Natural killer cell (primary cell): ENCODE measurements at regions not wholly inside any gene's neighbourhood (a gene's known extent, or its start where the extent isn't known, plus 50 kb on each side); places are given as distances from the start of the nearest gene placed in this dataset.
"Not testable (repeated sequence)": the region's sequence is repeated elsewhere in the genome, so short reads cannot be mapped to it uniquely, and the experiment has no call there.

Source experiments
- ATAC-seq, 3 donors: fragments of 150-1000 bp in 2 of 3; fragments of 200-7000 bp in 1 of 3; cut with Tn5 transposase; 1 replicate in 1 of 3; 2 replicates in 2 of 3; pipeline ENCODE4 v1.10.0; 2021; ENCODE audit warnings: mild to moderate bottlenecking in 2 of 3, moderate library complexity in 2 of 3
- DNase-seq, 2 donors: peaks; one replicate each; pipeline versions ENCODE4 v3.0.0 to v3.0.0-alpha.2; 2013 to 2021; ENCODE audit warnings: mixed read lengths in 1 of 2
- H3K27ac ChIP-seq: one replicate; pipeline ENCODE4 v1.5.1; 2013; ENCODE audit warnings: mild to moderate bottlenecking, low read length
- H3K27me3 ChIP-seq: one replicate; pipeline ENCODE4 v1.6.1; 2013; ENCODE audit warnings: low read length; ENCODE audit not compliant: control insufficient read depth, insufficient read depth
- H3K36me3 ChIP-seq: one replicate; pipeline ENCODE4 v1.6.1; 2013; ENCODE audit warnings: low read length; ENCODE audit not compliant: control insufficient read depth, insufficient read depth
- H3K4me1 ChIP-seq: one replicate; pipeline ENCODE4 v1.6.1; 2013; ENCODE audit warnings: low read length; ENCODE audit not compliant: control insufficient read depth, insufficient read depth
- H3K4me3 ChIP-seq: one replicate; pipeline ENCODE4 v1.5.1; 2013; ENCODE audit warnings: low read length
- H3K9me3 ChIP-seq: one replicate; pipeline ENCODE4 v1.6.1; 2013; ENCODE audit warnings: low read length; ENCODE audit not compliant: control insufficient read depth, insufficient read depth
- H3K27ac Mint-ChIP-seq, 2 donors: one replicate each; pipeline ENCODE4 v1.8.0; 2022; ENCODE audit warnings: mild to moderate bottlenecking in 2 of 2, mixed read lengths in 2 of 2, moderate library complexity in 1 of 2
- H3K27me3 Mint-ChIP-seq, 2 donors: one replicate each; pipeline ENCODE4 v1.8.0; 2022; ENCODE audit warnings: low read depth in 2 of 2, mixed read lengths in 2 of 2
- H3K36me3 Mint-ChIP-seq: one replicate; pipeline ENCODE4 v1.8.0; 2022; ENCODE audit warnings: mixed read lengths
- H3K4me1 Mint-ChIP-seq, 2 donors: one replicate each; pipeline ENCODE4 v1.8.0; 2022; ENCODE audit warnings: mixed read lengths in 2 of 2
- H3K4me3 Mint-ChIP-seq: one replicate; pipeline ENCODE4 v1.8.0; 2022; ENCODE audit warnings: mild to moderate bottlenecking, moderate library complexity, mixed read lengths
- H3K9me3 Mint-ChIP-seq, 2 donors: one replicate each; pipeline ENCODE4 v1.8.0; 2022; ENCODE audit warnings: mixed read lengths in 2 of 2
- WGBS: methylation state at CpG from one replicate; pipeline ENCODE4 v1.1.7; 2013; ENCODE audit warnings: missing lambda C conversion rate; ENCODE audit not compliant: insufficient coverage; 5-methylcytosine and 5-hydroxymethylcytosine counted together
- intact Hi-C: fragments of 100-400 bp; cut with micrococcal nuclease; formaldehyde crosslinking; loops from one replicate; pipeline ENCODE4 v1.14.2; 2022
- TF ChIP-seq, protein P1 (sequence below): fragments of 200-600 bp; IDR thresholded peaks from one replicate; pipeline ENCODE4 v1.8.0; 2022; ENCODE audit warnings: antibody characterized with exemption

DNA sequence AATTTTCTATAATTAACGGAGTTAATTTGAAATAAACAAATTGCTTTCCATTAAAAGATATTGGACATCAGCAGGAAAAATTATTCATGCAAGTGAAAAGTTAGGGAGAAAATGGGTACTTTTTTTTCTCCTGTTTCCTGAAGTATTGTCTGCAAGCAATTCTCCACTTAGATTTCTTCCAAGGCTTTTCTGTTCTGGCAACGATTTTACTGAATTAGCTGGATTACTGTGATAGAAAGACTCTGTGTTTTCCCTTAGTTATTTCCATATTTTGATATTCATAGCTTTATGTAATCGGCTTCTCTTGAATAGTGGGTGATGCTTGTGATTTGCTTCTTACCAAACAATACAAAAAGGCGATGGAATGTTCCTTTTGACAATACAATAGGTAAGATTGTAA is 1333.9 kb downstream of the AMY1C start:
- Histone ChIP-seq H3K4me1 (no peaks in the 10 kb centered on the region), H3K27me3 (no peaks in the 10 kb centered on the region), H3K36me3 (no peaks in the 10 kb centered on the region), H3K9me3 (peaks cover 2% of the 10 kb centered on the region), H3K4me3 (no peak overlapping the region), H3K27ac (no peak overlapping the region)
- WGBS, result 72% methylated on average over 2 of the region's 4 CpGs
- Mint-ChIP-seq H3K27ac (no peak overlapping the region), H3K4me1 (no peaks in the 10 kb centered on the region), H3K9me3 (peaks cover 3 to 8% of the 10 kb centered on the region in 2 donors), H3K4me3 (no peak overlapping the region), H3K27me3 (no peaks in the 10 kb centered on the region), H3K36me3 (peaks cover 5% of the 10 kb centered on the region)
- TF ChIP-seq, protein P1, sequence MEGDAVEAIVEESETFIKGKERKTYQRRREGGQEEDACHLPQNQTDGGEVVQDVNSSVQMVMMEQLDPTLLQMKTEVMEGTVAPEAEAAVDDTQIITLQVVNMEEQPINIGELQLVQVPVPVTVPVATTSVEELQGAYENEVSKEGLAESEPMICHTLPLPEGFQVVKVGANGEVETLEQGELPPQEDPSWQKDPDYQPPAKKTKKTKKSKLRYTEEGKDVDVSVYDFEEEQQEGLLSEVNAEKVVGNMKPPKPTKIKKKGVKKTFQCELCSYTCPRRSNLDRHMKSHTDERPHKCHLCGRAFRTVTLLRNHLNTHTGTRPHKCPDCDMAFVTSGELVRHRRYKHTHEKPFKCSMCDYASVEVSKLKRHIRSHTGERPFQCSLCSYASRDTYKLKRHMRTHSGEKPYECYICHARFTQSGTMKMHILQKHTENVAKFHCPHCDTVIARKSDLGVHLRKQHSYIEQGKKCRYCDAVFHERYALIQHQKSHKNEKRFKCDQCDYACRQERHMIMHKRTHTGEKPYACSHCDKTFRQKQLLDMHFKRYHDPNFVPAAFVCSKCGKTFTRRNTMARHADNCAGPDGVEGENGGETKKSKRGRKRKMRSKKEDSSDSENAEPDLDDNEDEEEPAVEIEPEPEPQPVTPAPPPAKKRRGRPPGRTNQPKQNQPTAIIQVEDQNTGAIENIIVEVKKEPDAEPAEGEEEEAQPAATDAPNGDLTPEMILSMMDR, result no peak
- DNase-seq, result no peak
- intact Hi-C loops, result no loop called here
- ATAC-seq, result no peak

DNA sequence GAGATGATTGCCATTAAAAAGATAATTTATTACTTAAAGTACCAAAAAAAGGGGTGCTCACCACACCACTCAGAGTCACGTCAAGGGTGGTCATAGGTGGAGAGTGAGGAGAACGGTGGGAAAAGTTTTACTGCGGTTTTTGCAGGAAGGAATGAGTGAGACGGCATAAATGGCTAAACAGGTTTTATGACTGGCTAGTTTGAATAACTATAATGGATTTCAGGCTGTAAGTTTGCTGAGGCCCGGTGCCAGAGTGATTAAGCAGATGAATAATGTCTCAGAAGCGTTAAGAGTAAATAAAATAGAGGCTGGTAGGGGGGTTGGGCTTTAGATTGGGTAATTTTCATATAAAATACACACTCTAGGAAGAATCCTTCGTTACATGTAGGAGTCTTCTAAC is 1337.8 kb downstream of the AMY1C start:
- Histone ChIP-seq H3K27ac (no peak overlapping the region), H3K36me3 (no peaks in the 10 kb centered on the region), H3K27me3 (no peaks in the 10 kb centered on the region), H3K4me3 (no peak overlapping the region), H3K9me3 (no peaks in the 10 kb centered on the region), H3K4me1 (no peaks in the 10 kb centered on the region)
- DNase-seq, result no peak
- Mint-ChIP-seq H3K36me3 (peaks cover 8% of the 10 kb centered on the region), H3K4me3 (no peak overlapping the region), H3K9me3 (peaks cover 9 to 20% of the 10 kb centered on the region in 2 donors), H3K27ac (no peak overlapping the region), H3K27me3 (no peaks in the 10 kb centered on the region), H3K4me1 (no peaks in the 10 kb centered on the region)
- intact Hi-C loops, result no loop called here
- WGBS, result 80% methylated on average over 6 of the region's 7 CpGs
- ATAC-seq, result no peak
- TF ChIP-seq, protein P1, result no peak

DNA sequence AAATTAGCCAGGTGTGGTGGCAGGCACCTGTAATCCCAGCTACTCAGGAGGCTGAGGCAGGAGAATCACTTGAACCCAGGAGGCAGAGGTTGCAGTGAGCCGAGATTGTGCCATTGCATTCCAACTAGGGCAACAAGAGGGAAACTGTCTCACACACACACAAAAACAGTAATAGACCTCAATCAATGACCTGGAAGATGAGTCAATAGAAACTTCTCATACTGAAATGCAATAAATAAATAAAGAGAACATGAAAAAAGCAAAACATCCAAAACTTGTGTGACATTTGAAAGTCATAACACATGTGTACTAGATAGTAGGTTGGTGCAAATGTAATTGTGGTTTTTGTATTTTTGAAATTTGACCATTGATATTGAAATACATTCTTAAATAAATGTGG is 1338.5 kb downstream of the AMY1C start:
- WGBS, result 100% methylated on average over 1 of the region's 1 CpG
- Mint-ChIP-seq H3K4me3 (no peak overlapping the region), H3K27ac (no peak overlapping the region), H3K27me3 (no peaks in the 10 kb centered on the region), H3K4me1 (no peaks in the 10 kb centered on the region), H3K36me3 (peaks cover 8% of the 10 kb centered on the region), H3K9me3 (peaks cover 11 to 23% of the 10 kb centered on the region in 2 donors)
- no peaks in the 10 kb centered on the region for H3K27me3 ChIP-seq
- TF ChIP-seq, protein P1, result no peak
- no peak overlapping the region for H3K27ac ChIP-seq
- H3K9me3 ChIP-seq, result no peaks in the 10 kb centered on the region
- DNase-seq (no peak), ATAC-seq (no peak)
- no peaks in the 10 kb centered on the region for H3K36me3 ChIP-seq
- H3K4me3 ChIP-seq, result no peak overlapping the region
- intact Hi-C loops, result no loop called here
- no peaks in the 10 kb centered on the region for H3K4me1 ChIP-seq

DNA sequence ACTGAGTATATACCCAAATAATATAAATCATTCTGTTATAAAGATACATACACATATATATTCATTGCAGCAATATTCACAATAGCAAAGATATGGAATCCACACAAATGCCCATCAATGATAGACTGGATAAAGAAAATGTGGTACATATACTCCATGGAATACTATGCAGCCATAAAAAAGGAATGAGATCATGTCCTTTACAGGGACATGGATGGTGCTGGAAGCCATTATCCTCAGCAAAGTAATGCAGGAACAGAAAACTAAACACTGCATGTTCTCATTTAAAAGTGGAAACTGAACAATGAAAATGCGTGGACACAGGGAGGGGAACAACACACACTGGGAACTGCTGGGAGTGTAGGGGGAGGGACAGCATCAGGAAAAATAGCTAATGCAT is 1344.2 kb downstream of the AMY1C start:
- intact Hi-C loops, H3K27me3 Mint-ChIP-seq, H3K36me3 Mint-ChIP-seq, ATAC-seq, H3K4me1 Mint-ChIP-seq, DNase-seq, H3K36me3 ChIP-seq, H3K27ac ChIP-seq, H3K27ac Mint-ChIP-seq, H3K4me1 ChIP-seq, H3K27me3 ChIP-seq, H3K4me3 ChIP-seq, H3K9me3 ChIP-seq, H3K4me3 Mint-ChIP-seq: not testable (repeated sequence)
- peaks cover 9 to 20% of the 10 kb centered on the region in 2 donors for H3K9me3 Mint-ChIP-seq
- WGBS, result 100% methylated on average over 1 of the region's 1 CpG
